ENCODE measurements at regions not wholly inside any gene's neighbourhood (a gene's known extent, or its start where the extent isn't known, plus 50 kb on each side); places are given as distances from the start of the nearest gene placed in this dataset.

DNA sequence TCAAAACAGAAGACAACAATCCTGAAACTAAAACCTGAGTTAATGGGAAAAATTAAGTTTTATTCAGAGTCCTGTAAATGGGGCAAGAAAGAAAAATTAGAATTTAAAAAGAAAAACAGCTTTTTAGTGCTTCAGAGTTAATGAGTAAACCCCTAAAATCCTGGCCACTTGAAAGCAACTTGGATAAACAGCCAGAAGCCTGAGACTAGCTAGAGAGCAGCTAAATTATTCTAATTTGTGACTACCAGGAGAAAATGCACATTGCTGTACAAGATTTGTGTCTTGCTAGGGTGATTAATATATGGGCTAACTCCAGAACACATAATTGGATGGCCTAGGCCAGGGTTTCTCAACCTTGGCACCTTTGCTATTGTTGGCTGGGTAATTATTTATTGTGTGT is 62.4 kb upstream of the ARG1 start:
- Histone ChIP-seq H3K4me3 (ENCODE audit: low read depth, low read length) (no peak overlapping the region), H3K9me3 (no peaks in the 10 kb centered on the region), H3K27me3 (no peaks in the 10 kb centered on the region), H3K4me1 (no peaks in the 10 kb centered on the region), H3K36me3 (no peaks in the 10 kb centered on the region)
- no peak for TF ChIP-seq CTCF (IDR thresholded peaks at IDR 0.05; ENCODE audit: low read depth, low read length)
- DNase-seq = no peak

GRCh38 chr6:131519670-131520436 is 53.2 kb upstream of the ARG1 start:
- Histone ChIP-seq H3K4me3 (ENCODE audit: low read depth, low read length) (no peak overlapping the region), H3K4me1 (no peaks in the 10 kb centered on the region), H3K9me3 (no peaks in the 10 kb centered on the region), H3K36me3 (no peaks in the 10 kb centered on the region), H3K27me3 (no peaks in the 10 kb centered on the region)
- DNase-seq = peak; percentile 28
- peak; percentile 59 for TF ChIP-seq CTCF (IDR thresholded peaks at IDR 0.05; ENCODE audit: low read depth, low read length)

All from BE2C (cell line).